ENCODE measurements at regions not wholly inside any gene's neighbourhood (a gene's known extent, or its start where the extent isn't known, plus 50 kb on each side); places are given as distances from the start of the nearest gene placed in this dataset.

- DNase-seq = peak; percentile 22 to 93 (median 60)
- peaks cover 0 to 10% of the 10 kb centered on the region in 2 donors for H3K4me1 ChIP-seq
- H3K36me3 ChIP-seq = no peaks in the 10 kb centered on the region
- H3K4me3 ChIP-seq = no peak overlapping the region
- H3K27me3 ChIP-seq = peaks cover 29 to 55% of the 10 kb centered on the region in 2 donors
- intact Hi-C loops (cut with DNase I) = no loop called here
- peak; percentile 96 for ATAC-seq
- no peaks in the 10 kb centered on the region for H3K9me3 ChIP-seq
- H3K27ac ChIP-seq = no peak overlapping the region
- peak in 1 of 2 donors; percentile 11 for TF ChIP-seq CTCF (IDR thresholded peaks at IDR 0.05)
Observed at GRCh38 chr7:26078437-26079336, 73.3 kb upstream of the NFE2L3 start.

- H3K36me3 ChIP-seq = no peaks in the 10 kb centered on the region
- intact Hi-C loops (cut with DNase I) = loop anchor here in 1 of 2 donors (10.0 kb wide), 2 partner anchors 113 to 283 kb away; no protein-coding TSS in a partner anchor
- H3K4me1 ChIP-seq = peaks cover 0 to 10% of the 10 kb centered on the region in 2 donors
- TF ChIP-seq CTCF (IDR thresholded peaks at IDR 0.05) = no peak
- H3K4me3 ChIP-seq = no peak overlapping the region
- H3K27ac ChIP-seq = no peak overlapping the region
- H3K27me3 ChIP-seq = peaks cover 21 to 39% of the 10 kb centered on the region in 2 donors
- DNase-seq = no peak
- no peaks in the 10 kb centered on the region for H3K9me3 ChIP-seq
- no peak for ATAC-seq
Observed at GRCh38 chr7:26081638-26082037, 70.4 kb upstream of the NFE2L3 start.

GRCh38 chr7:26083113-26083512 lies 68.9 kb upstream of the NFE2L3 start:
- intact Hi-C loops (cut with DNase I) = loop anchor here in 1 of 2 donors (10.0 kb wide), 2 partner anchors 112 to 282 kb away; no protein-coding TSS in a partner anchor
- ATAC-seq (peak; percentile 32), DNase-seq (peak in 1 of 4 donors; percentile 15)
- Histone ChIP-seq H3K27ac (no peak overlapping the region), H3K9me3 (no peaks in the 10 kb centered on the region), H3K4me3 (no peak overlapping the region), H3K36me3 (no peaks in the 10 kb centered on the region), H3K27me3 (peaks cover 10 to 24% of the 10 kb centered on the region in 2 donors), H3K4me1 (peaks cover 0 to 10% of the 10 kb centered on the region in 2 donors)
- no peak for TF ChIP-seq CTCF (IDR thresholded peaks at IDR 0.05)

- Histone ChIP-seq H3K9me3 (peaks cover 0 to 4% of the 10 kb centered on the region in 2 donors), H3K4me3 (no peak overlapping the region), H3K4me1 (no peaks in the 10 kb centered on the region), H3K27ac (no peak overlapping the region), H3K36me3 (no peaks in the 10 kb centered on the region), H3K27me3 (peaks cover 0 to 11% of the 10 kb centered on the region in 2 donors)
- TF ChIP-seq CTCF (IDR thresholded peaks at IDR 0.05) = no peak
- DNase-seq = no peak
- intact Hi-C loops (cut with DNase I) = loop anchor here in 1 of 2 donors (10.0 kb wide), 2 partner anchors 110 to 280 kb away; no protein-coding TSS in a partner anchor
- no peak for ATAC-seq
Observed at GRCh38 chr7:26084418-26084817, 67.6 kb upstream of the NFE2L3 start.

- Histone ChIP-seq H3K4me3 (no peak overlapping the region), H3K36me3 (no peaks in the 10 kb centered on the region), H3K27me3 (no peaks in the 10 kb centered on the region), H3K9me3 (peaks cover 0 to 4% of the 10 kb centered on the region in 2 donors), H3K27ac (no peak overlapping the region), H3K4me1 (peaks cover 0 to 8% of the 10 kb centered on the region in 2 donors)
- TF ChIP-seq CTCF (IDR thresholded peaks at IDR 0.05) = no peak
- DNase-seq = no peak
- intact Hi-C loops (cut with DNase I) = loop anchor here in 1 of 2 donors (10.0 kb wide), 2 partner anchors 109 to 279 kb away; no protein-coding TSS in a partner anchor
- no peak for ATAC-seq
Observed at GRCh38 chr7:26085771-26086170, 66.2 kb upstream of the NFE2L3 start.

All from left lung (tissue), 4 donors.